ENCODE measurements at regions not wholly inside any gene's neighbourhood (a gene's known extent, or its start where the extent isn't known, plus 50 kb on each side); places are given as distances from the start of the nearest gene placed in this dataset.
"Not testable (repeated sequence)": the region's sequence is repeated elsewhere in the genome, so short reads cannot be mapped to it uniquely, and the experiment has no call there.

DNA sequence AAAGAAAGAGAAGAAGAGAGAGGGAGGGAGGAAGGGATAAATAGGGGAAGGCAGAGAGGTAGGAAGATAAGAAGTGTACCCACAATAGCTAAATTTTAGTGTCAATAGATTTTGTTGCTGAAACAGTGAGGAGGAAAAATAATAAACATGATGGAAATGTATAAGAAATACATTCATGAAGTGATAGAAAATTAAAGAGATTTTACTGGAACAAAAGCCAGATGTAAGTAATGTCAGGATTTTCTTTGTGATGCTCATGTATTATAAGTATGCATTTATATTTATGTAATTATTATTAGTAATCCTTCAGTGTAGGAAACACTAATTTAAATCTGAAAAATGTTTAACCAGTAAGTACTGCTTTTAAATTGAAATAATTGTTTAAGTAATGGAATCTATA lies 1125.2 kb upstream of the FANCL start:
- DNase-seq: no peak

DNA sequence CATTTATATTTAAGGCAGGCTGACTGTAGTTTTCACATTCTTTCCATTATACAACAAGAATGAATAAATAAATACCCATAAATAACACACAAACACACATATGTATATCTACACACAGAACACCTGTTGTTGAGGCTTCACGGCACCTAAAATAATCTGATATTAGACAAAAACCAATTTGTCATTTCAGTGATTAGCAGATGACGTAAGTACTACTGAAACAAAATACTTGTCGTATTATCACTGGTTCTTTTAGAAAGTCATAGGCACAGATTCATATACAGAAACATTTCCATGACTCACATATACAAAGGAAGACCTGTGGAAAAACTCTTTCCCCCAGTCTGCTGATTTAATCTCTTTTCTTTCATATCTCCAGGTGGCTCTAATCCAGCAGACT lies 1113.4 kb upstream of the FANCL start:
- DNase-seq: no peak

DNA sequence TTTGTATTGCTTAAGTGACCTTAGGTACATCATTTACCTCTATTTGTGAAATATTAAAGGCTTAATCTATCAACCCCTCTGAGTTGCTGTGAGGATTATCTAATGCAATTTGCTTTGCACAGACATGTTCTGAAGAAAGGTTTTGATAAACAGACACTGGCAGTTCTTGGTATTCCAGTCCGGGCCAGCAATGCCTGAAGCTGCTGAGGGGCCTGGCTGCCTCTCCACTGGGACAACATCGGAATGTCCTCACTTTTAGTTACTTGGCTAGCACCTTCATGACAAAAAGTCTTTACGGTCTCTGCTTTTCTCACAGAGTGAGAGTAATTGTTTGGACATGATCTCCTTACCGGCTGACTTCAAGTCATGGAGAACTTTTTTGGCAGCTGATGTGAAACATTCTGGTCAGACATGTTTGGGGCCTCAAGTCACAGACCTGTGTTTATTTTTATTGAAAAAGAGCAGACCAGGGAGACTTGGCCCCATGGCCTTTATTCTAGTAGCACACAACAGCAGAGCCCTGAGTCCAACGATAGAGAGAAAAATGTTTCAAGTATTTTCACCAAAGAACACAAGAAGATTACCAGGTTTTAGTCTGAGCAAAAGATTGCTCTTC lies 1112.3 kb upstream of the FANCL start:
- no peak for DNase-seq

DNA sequence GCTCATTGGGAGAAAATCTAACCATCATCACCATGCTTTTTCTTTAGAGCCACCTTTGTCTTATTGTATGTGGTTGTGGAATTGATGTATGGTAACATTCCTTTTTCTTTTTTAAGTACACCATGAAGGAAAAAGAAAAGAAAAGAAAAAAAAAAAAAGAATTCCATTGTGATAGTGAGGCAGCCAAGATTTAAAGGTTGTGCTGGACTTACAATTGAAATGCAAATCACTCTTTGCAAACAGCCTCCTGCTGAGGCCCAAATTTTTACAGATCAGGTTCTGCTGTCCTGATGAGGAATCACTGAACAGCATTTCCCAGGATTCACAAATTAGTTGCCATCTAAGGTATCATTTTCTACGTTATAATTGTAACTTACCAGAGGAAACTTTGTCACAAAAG lies 1101.0 kb upstream of the FANCL start:
- DNase-seq: no peak

DNA sequence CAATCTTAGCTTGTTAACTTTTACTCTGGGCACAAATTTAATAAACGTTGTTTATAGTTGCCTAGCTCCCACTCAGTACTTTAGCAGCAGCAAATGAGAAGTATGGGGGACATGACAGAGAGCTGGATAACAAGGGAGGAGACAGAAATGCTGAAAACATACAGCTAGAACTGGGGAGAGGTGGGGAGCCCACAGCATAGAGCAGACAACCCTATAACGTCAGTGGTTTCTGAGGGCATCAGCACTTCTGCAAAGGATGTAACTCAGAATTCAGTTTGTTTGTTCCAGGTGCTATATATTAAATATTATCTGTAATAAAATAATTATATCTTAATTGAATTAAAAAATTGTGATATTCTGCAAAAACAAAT lies 1098.7 kb upstream of the FANCL start:
- no peak for DNase-seq

DNA sequence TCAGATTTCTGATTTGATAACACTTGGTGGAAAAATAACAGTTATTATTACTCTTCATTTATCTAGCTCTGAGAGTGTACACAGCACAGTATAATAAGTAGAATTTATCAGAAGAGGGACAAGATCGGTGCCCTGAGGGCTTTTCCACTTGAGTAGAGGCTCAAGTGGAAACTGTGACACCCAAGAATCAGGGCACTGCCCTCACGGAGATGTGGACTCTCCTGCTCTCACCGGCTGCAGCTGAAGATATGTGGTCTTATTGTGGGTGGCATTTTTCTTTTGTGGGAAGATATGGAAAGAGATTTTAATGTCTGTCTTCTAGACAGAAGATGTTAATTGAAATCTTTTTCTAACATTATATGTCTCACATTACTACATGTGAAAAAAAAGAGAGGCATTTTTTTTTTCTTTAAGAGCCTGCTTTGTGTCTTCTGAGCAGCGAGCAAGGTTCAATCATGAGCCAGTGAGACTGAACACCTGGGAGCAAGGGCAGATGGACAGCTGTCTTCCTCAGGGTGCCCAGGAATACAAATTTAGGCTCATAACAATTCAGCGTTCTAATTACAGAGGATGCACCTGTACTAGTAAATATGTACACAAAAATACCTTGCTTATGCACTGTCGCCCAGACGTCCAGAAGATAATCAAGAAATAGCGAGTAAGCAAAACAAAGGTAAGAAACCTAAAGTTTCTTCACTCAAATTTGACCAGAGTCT lies 1098.2 kb upstream of the FANCL start:
- DNase-seq: no peak

DNA sequence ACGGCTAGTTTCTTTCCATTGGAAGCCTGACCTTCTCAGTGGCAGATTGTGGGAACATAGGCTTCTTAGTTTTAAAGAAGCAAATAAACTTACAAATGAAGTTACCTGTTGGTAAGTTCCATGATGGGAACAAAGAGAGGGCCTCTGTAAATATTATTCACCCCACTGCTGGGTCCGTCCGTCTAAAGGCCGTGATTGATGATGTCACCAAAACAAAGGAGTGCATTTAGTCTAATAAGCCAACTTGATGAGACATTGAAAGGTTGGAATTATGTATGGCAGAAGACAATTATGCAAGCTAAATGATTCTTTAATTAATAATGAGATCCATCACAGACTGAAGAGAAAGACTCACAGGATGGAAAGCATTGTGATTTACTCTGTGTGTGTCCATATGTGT lies 1091.9 kb upstream of the FANCL start:
- DNase-seq: no peak

DNA sequence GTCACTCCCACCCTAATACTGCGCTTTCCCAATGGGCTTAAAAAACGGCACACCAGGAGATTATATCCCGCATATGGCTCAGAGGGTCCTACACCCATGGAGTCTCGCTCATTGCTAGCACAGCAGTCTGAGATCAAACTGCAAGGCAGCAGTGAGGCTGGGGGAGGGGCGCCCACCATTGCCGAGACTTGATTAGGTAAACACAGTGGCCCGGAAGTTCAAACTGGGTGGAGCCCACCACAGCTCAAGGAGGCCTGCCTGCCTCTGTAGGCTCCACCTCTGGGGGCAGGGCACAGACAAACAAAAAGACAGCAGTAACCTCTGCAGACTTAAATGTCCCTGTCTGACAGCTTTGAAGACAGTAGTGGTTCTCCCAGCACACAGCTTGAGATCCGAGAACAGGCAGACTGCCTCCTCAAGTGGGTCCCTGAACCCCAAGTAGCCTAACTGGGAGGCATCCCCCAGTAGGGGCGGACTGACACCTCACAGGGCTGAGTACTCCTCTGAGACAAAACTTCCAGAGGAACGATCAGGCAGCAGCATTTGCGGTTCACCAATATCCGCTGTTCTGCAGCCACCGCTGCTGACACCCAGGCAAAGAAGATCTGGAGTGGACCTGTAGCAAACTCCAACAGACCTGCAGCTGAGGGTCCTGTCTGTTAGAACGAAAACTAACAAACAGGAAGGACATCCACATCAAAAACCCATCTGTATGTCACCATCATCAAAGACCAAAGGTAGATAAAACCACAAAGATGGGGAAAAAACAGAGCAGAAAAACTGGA lies 1085.6 kb upstream of the FANCL start:
- DNase-seq: not testable (repeated sequence)

DNA sequence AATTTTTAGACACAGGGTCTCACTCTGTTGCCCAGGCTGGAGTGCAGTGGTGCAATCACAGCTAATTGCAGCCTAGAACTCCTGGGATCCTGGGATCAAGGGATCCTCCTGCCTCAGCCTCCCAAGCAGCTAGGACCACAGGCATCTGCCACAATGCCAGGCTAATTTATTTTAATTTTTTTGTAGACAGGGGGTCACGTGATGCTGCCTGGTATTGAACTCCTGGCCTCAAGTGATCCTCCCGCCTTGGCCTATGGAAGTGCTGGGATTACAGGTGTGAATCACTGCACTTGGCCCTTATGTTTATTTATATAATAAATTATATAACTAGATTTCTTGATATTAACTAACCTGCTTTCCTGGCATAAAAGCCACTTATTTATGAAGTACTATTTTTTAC lies 1081.7 kb upstream of the FANCL start:
- no peak for DNase-seq

DNA sequence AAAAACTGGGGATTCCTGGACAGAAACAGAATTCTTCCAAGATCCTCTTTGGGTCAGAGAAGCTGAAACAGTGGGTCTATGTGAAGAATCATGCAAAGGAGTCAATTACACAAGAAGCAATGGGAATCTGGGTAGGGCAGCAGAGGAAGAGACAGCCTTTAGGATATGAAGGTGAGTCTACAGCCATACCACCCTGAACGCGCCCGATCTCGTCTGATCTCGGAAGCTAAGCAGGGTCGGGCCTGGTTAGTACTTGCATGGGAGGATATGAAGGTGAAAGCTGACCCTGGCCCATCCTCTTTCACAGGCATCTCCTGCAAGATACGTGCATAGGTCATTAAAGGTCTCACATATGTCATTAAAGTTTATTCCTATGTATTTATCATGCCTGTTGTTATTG lies 1080.9 kb upstream of the FANCL start:
- no peak for DNase-seq

DNA sequence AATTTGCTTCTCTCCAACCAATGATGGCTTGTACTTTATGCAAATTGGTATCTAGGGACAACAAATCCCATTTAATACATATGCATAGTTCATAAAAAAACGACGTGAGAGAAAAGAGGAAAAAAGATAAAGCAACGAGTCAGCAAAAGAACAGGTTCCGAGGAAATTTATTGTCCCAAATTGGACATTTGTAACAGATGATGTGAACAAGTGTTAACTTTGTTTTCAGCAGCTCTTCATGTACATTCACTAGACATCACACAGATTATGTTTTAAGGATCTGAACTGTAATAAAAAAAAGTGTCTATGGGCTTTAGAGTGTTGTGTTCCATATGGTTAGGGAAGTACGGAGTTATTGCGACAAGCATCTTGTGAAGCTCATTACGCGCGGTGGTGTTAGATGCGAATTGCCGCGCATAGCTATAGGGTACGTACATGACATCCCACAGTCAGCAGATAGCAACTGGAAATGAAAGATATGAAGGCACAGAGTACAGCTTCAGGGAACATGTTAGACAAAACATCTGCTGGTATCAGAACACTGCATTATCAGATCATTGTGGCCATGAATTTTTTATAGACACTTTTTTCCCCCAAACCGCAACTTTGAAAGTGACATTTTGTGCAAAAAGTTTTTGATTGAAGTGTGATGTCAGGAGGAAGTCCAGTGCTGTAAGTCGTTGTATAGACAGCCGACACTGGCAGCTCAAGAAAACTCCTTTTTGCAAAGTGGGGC lies 1073.1 kb upstream of the FANCL start:
- DNase-seq: no peak

DNA sequence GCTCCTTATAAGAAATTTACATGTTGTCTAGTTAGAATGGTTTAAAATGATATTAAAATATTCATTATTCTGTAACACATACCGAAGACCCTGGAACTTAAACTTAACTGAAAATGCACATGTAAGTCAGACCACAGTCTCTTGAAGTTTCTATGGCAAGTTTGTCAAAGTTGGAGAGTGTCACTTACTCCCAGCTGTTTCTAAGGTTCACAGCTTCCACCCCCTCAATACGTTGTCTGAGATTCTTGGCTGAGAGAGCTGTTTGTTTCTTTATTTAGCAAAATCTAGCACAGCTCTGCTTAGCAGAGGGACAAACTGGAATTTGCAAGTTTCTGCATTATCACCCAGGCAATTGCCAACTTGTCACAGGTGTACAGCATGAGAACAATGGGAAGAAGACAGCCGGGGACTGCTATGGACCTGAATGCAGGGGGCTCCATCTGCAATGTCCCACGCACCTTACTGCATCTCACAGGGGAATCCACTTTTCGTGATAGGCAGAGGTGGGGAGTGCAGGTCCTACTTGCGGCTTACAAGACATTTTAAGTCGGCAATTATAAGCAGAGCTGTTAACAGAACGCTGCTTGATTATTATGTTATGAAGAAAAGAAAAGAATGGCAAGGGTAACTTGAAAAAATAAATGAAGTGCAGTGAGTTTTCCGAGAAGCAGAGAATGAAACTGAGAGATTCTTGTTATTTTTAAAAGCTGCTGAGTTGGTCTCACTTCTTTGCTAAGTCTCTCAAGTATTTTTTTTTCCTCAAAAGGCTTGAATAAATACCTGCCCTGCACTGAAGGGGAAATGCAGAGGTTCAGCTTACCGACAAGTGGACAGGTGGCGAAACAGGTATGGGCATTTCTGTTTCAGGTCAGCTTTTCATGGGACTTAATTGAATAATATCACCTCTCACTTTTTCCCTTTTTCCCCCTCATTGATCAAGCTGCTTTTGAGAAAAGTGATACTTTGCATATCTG lies 1072.1 kb upstream of the FANCL start:
- DNase-seq: no peak

DNA sequence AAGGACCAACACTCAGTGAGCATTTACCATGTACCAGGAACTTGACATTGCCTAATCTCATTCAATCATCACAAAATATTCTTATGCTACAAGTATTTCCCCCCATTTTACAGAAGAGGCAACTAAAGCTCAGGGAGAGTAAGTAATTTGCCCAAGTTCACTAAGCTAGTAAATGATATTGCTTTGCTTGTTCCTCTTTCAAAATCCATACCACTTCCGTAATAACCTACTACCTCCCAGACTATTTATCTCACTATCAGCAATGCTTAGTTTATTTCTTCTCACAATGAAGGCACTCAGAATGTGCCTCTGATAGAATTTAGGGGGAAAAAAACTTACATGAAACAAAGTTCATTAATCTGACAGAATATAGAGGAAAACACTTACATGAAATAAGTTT lies 1070.9 kb upstream of the FANCL start:
- no peak for DNase-seq

DNA sequence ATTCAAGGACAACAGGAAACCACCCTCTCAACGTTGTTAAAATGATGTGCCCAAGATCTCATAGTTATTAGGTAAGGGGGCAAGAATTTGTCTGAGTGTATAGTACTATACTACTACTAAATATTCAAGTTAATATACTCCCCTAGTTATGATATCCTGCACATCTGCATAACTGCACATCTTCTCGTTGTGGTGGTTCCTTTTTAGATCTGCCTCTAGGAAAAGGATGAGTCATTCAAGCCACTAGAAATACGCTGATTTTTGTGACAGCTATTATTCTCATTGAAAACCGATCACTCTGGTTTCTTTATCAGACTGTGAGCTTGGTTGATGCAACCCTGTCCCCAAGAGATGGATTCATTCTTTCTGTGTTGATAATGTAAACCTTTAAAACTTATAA lies 1067.0 kb upstream of the FANCL start:
- no peak for DNase-seq

DNA sequence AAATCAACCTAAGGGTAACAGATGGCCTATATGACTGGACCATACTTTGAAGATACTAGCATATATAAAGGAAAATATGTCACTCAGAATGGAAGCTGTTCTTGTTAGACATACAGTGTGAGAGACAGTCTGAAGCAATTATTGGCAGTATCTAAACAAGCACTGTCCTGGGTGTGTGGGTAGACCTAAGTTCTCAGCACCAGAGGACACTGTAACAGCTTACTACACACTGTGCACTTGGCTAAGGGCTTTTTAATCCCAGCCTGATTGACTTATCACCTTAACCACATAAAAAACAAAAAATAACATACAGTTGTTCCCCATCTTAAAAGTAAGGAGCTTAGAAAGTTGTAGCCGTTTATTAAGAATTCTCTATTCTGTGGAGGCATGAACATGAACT lies 1066.1 kb upstream of the FANCL start:
- DNase-seq: no peak

DNA sequence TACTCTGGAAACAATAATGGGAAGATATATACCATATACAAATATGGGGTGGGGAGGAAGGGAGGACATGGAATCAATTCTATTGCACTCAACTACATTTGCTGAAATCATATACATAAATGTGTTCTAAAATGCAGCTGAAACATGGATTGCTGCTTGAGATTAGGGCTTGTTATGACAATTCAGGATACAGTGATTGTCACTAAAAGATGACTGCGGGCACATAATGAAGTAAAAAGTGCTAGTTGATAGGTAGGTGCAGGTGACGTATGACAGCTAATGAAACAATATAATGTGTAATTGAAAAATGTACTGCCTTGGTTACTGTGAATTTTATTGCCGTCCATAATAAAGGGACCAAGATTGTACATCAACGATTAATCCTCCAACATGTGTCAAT lies 1062.1 kb upstream of the FANCL start:
- DNase-seq: no peak

DNA sequence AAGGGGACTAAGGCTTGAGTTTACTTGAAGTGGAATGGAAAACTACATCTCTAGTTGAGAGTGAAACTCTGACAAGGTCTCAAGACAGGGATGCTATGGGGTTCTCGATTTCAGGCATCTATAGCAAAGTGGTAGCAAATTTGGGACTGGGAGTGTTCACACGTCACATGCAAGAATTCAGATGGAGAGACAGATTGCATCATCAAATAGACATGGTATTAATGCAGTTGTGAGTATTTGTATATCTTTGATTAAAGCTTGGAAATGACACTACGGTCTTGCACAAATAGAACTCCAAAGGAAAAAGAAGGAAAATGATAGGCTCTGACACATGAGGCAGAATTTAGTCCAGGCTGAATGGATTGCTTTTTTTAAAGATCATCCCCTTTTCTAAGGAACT lies 1061.6 kb upstream of the FANCL start:
- no peak for DNase-seq

DNA sequence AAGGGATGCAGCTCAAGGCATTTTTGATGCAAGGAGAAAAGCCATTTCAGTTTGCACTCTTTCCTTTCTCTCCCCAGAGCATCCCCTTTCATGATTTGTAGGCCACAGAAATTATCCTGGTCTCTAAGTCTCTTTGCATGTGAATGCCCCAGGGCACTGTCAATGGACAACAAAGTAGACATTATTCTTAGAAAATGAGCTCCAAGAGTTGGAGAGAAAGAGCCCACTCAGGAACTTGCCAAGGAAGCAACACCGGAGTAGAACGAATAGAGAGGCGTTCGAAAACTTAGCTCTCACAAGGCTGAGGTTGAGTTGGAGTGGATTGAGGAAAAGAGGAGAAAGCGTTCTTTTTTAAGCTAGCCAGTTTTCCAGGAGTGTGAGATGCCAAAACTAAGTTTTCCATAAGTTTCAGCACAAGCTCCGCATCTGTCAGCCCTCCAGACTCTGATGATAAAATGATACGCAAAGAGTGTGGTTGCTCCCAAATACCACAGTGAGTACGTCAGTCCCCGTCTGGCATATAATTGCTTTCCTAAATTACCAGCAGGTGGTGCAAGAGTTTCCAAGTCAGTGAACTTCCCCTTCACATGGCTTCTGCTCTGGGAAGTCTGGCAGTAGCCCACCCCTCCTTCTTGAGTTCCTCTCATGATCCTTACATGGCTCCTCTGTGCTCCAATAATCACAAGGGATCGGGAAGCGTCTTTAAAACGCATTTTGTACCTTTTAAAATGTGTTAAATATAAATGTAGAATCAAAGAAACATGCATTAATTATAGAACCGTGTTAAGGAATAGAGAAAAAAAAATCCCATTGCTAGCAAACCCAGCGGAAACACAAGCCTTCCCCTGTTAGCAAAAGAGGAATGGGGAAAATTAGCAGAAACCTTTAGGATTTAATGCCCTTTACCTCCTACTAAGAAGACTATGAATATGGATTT lies 1060.6 kb upstream of the FANCL start:
- peak in 1 of 2 donors; percentile 1 for DNase-seq

DNA sequence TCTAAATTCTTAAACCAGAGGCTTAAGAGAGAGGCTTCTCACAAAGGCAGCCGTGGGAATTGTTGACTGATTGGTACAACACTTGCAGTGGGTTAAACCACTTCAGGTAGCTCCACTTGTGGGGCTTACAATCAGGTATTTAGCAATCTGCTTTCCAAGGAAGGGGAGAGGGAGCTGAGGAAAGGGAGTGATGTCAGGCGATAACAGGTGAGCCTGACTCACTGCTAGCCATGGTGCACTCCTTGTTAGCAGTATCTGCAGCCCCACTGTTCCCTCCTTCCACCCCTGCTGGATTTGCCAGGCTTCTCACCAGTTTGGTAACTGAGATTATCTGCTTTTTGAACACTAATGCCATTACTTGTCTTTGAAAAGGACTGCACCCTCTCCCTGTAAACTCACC lies 1056.7 kb upstream of the FANCL start:
- DNase-seq: no peak

DNA sequence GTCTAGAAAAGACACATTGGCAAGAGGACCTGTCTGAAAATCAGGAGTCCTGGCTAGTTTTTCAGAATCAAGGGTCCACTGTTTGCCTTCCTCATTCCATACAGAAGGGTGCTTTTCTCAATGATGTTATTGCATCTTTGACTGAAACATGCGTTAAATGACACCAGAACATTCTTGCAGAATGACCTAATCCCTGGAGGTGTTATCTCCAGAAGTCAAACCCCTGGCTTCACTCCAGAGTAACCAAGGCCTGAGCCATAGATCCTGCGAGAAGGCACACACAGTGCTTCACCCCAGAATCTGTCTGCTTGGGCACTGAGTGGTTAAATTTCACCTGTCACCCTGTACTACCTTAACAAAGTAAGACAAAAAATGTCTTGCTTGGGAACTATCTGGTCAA lies 1055.2 kb upstream of the FANCL start:
- no peak for DNase-seq

DNA sequence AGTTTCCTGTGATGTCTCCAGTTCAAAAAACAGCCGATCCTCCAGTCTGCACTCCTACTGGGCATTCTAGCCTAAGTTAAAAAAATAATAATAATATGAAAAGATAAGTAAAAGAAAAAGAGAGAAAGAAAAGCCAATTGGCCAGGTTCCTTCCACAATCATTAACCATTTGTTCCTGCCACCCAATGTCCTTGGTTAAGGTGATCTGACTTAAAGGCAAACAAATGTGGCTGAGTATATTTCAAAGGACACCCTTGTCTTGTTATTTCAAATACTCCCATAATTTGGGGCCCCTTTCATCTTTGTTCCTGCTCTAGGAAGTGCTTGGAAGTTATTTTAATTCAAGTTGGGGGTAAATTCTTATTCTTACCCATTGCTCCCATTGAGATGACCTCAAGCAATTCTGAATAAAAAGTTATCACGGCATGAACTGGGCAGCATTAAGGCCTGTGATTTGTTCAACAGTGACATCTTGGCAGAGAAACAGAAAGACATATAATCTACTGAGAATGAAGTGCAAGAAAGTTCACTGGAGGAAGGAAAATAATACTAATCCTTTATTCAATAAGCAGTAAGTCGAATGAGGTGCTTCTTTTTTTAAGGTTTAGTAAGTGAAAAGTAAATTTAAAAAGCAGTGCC lies 1054.5 kb upstream of the FANCL start:
- no peak for DNase-seq
